Stimulated activated CD8-positive, alpha-beta memory T cell treated with anti-CD3 and anti-CD28 coated beads, Interleukin-12 subunit alpha, Interleukin-12 subunit beta, amount 100 ng/mL, for 4 hours (primary cell): ENCODE measurements at regions not wholly inside any gene's neighbourhood (a gene's known extent, or its start where the extent isn't known, plus 50 kb on each side); places are given as distances from the start of the nearest gene placed in this dataset.

Experiments used
- DNase-seq: peaks from one replicate; pipeline ENCODE4 v3.0.0-alpha.2; 2020; ENCODE audit warnings: low read depth

GRCh38 chr2:48107326-48107925, 201.1 kb upstream of the FBXO11 start:
- no peak for DNase-seq

- no peak for DNase-seq
These were observed 202.2 kb upstream of the FBXO11 start for GRCh38 chr2:48108455-48108854.

- no peak for DNase-seq
These were observed 203.3 kb upstream of the FBXO11 start for GRCh38 chr2:48109491-48110204.

GRCh38 chr2:48110492-48110891, 204.0 kb upstream of the FOXN2 start:
- DNase-seq, result no peak

GRCh38 chr2:48112911-48113680, 201.4 kb upstream of the FOXN2 start:
- DNase-seq, result no peak

DNA sequence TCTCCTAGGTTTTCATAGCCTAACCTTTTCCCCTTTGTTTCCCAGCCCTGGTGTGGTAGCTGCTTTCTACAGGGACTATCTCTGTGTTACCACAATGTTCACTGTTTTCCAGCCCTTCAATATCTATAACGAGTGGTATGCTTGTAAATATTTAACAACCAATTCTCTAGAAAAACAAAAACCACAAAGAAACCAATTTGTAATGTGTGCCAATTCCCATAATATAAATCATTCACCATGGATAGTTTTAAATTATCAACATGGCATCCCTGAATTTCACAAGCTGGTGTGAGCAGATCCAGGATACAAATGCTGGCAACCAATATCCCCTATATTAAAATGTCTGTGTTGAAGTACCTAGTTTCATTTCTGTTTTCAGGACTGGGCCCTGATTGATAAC, 200.7 kb upstream of the FOXN2 start:
- DNase-seq, result no peak

DNA sequence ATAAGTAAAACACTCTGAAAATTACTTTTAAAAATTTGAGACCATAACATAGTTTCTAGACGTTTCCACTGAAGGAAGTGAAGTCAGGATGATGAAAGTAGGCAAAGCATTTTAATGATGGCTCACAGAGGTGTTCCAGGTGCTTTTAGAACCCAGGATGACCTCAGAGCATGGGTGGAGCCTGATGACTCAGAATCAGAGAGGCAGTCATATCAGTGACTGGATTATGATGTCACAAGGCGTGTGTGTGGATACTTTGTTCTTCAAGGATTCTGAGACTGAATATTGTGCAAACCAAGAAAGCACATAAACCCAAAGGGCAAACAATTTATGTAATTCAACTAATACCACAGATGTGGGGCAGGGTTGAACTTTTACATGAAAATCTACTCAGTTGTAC, 200.2 kb upstream of the FOXN2 start:
- DNase-seq, result peak; percentile 24

DNA sequence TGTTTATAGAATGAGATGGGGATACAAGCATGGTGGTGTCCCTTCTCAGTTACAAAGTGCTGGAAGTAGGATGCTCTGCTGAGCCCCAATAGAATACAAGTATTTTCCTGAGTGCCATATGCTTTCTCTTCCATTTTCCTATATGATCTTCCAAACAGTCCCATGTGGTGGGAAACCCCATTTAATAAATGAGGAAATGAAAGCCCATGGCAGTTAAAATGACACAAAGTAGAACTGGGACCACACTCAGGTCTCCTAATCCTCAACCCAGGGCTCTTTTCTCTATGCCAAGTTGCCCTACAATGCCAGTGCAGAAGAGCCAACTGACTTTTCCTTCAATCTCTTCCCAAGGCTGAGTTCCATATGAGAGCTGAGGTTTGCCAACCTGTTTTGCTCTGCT, 198.0 kb upstream of the FOXN2 start:
- no peak for DNase-seq

DNA sequence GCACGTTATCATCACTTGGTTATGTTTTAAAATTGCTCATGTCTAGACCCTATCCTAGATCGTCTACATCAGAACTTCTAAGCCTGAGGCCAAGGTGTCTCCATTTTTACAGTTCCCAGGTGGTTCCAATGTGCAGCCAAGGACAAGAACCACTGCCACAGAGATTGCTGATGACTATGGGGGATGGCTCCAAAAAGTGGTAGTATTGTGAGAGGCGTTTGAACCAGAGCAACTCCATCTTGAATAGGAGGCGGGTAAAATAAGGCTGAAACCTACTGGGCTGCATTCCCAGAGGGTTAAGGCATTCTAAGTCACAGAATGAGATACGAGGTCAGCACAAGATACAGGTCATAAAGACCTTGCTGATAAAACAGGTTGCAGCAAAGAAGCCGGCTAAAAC, 195.6 kb upstream of the FOXN2 start:
- DNase-seq, result no peak

- DNase-seq, result no peak
These were observed 194.4 kb upstream of the FOXN2 start for GRCh38 chr2:48120112-48120511.

- DNase-seq, result no peak
These were observed 193.7 kb upstream of the FOXN2 start for GRCh38 chr2:48120759-48121242.

GRCh38 chr2:48122166-48122565, 192.3 kb upstream of the FOXN2 start:
- DNase-seq, result no peak

DNA sequence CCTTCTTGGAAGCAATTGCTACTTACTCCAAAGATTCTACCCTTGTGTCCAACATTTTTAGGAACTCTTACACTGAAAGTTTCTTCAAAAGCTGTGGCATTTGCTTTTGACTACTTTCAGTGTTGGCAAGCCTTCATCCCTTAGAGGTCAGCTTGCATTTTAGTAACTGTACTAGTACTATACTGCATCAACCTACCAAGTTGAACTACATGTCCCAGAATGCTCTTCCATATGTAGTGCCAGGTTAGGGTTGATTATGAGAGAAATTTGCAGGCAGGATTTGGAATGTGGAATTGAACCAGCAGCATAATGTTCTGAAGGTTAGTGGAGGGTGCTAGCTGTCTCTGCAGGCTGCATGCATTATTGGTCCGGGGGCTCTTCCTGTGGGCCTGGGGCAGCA, 189.9 kb upstream of the FOXN2 start:
- no peak for DNase-seq

GRCh38 chr2:48126162-48126561, 188.3 kb upstream of the FOXN2 start:
- DNase-seq, result no peak

GRCh38 chr2:48127612-48128191, 186.8 kb upstream of the FOXN2 start:
- no peak for DNase-seq

- no peak for DNase-seq
These were observed 185.1 kb upstream of the FOXN2 start for GRCh38 chr2:48129293-48129950.

GRCh38 chr2:48131539-48132270, 182.8 kb upstream of the FOXN2 start:
- no peak for DNase-seq

DNA sequence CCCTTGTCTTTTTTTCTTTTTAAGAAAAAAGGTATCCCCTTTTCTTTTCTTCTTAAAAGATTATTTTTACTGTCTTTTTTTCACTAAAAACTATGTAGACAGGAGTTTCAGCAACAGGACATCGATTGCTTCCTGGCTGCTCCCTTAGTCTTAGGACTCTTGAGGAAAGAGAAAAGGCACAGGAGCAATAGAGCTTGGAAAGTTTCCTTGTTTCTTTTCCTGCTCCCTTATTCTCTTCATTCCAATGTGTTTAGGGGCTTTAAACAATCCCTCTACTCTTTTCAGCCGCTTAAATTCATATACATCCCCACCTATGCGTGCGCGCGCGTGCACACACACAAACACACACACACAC, 182.2 kb upstream of the FOXN2 start:
- DNase-seq, result no peak

GRCh38 chr2:48134704-48135103, 179.8 kb upstream of the FOXN2 start:
- no peak for DNase-seq

- no peak for DNase-seq
These were observed 178.7 kb upstream of the FOXN2 start for GRCh38 chr2:48135797-48136196.

- DNase-seq, result no peak
These were observed 176.7 kb upstream of the FOXN2 start for GRCh38 chr2:48137829-48138228.

DNA sequence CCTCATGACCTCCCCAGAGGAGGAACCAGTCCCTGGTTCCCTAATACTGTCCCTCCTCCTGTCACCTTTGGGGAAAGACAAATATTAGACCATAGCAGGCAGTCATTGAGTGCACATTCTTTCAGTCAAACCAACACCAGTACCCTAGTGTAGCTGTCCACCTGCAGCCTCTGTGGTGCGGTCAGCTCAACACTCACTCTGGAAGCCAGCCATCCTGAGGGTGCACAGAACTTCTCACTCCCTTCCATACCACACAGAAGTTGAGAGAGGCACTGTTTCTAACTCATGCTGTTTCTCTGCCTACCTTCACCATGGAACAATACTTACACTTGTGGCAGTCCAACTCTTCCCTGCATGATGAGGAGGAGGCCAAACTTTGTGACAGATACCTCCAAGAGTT, 175.6 kb upstream of the FOXN2 start:
- DNase-seq, result no peak
